LNCaP clone FGC (cell line): ENCODE measurements at regions not wholly inside any gene's neighbourhood (a gene's known extent, or its start where the extent isn't known, plus 50 kb on each side); places are given as distances from the start of the nearest gene placed in this dataset.

Experiments used
- DNase-seq: peaks from one replicate; pipeline ENCODE4 v3.0.0-alpha.2; 2011; ENCODE audit warnings: low read depth
- H3K4me3 ChIP-seq: 2 replicates; pipeline ENCODE4 v1.5.1; 2011; ENCODE audit warnings: mild to moderate bottlenecking, low read depth, low read length, control low read depth
- TF ChIP-seq, protein P1 (sequence below): IDR thresholded peaks from 2 replicates; pipeline ENCODE4 v1.5.1; 2012; ENCODE audit warnings: mild to moderate bottlenecking; ENCODE audit not compliant: control insufficient read depth, insufficient read depth; ENCODE audit errors: extremely low read depth

DNA sequence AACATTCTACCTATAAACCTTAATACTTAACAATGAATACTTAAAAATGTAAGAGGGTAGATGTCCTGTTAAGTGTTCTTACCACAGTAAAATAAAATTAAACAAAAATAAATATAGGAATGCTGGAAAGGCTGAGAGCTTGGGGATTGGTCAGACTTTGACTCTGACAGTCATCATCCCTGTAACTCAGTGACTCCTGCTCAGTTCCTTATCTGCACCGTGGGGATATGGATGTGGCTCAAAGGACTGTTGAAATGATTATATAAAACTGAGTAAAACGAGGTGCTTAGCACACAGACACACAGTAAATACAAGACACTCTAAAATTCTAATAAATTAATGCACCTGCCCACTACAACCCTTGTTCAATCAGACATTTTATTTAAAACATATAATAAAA, 338.6 kb downstream of the TMEM114 start:
- TF ChIP-seq, protein P1, sequence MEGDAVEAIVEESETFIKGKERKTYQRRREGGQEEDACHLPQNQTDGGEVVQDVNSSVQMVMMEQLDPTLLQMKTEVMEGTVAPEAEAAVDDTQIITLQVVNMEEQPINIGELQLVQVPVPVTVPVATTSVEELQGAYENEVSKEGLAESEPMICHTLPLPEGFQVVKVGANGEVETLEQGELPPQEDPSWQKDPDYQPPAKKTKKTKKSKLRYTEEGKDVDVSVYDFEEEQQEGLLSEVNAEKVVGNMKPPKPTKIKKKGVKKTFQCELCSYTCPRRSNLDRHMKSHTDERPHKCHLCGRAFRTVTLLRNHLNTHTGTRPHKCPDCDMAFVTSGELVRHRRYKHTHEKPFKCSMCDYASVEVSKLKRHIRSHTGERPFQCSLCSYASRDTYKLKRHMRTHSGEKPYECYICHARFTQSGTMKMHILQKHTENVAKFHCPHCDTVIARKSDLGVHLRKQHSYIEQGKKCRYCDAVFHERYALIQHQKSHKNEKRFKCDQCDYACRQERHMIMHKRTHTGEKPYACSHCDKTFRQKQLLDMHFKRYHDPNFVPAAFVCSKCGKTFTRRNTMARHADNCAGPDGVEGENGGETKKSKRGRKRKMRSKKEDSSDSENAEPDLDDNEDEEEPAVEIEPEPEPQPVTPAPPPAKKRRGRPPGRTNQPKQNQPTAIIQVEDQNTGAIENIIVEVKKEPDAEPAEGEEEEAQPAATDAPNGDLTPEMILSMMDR: no peak
- no peak for DNase-seq
- no peak overlapping the region for H3K4me3 ChIP-seq

DNA sequence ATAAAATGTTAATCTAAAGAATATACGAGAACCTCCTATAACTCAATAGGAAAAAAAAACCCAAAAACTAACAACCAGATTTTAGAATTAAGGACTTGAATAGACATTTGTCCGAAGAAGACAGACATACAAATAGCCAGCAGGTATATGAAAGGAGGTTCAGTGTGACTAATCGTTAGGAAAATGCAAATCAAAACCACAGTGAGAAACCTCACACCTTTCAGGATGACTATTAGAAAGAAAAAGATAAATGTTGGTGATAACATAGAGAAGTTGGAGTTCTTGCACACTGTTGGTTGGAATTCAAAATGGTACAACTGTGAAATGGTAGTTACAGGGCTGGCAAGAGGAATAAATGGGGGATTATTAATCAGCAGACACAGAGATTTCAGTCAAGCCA, 339.0 kb downstream of the TMEM114 start:
- DNase-seq: no peak
- TF ChIP-seq, protein P1: no peak
- H3K4me3 ChIP-seq: no peak overlapping the region

DNA sequence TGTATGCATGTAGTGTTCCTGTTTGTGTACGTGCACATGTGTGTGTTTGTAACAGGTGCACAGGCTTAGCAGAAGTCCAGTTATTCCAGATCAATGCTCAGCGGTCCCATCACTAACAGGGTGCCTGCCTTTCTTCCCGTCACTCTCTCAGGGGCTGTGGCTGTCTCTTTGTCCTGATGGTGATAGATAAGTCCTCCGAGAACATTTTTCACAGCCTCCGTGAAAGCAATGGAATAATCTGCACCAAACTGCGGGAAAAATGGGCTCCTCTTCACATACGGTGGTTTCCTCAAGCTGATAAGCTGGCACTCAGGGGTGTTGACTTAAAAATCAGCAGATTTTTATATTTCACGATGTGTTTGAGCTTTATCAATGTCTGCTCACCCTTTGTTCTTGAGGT, 342.3 kb downstream of the TMEM114 start:
- no peak for DNase-seq
- TF ChIP-seq, protein P1: no peak
- no peak overlapping the region for H3K4me3 ChIP-seq

DNA sequence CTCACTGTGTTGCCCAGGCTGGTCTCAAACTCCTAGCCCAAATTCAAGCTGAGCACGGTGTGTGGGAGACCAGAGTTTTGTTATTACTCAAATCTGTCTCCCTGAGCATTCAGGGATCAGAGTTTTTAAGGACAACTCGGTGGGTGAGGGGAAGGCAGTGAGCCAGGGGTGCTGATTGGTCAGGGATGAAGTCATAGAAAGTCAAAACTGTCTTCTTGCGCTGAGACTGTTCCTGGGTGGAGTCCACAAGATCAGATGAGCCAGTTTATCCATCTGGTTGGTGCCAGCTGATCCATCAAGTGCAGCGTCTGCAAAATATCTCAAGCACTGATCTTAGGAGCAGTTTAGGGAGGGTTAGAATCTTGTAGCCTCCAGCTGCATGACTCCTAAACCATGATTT, 346.3 kb downstream of the TMEM114 start:
- no peak overlapping the region for H3K4me3 ChIP-seq
- no peak for DNase-seq
- TF ChIP-seq, protein P1: no peak

DNA sequence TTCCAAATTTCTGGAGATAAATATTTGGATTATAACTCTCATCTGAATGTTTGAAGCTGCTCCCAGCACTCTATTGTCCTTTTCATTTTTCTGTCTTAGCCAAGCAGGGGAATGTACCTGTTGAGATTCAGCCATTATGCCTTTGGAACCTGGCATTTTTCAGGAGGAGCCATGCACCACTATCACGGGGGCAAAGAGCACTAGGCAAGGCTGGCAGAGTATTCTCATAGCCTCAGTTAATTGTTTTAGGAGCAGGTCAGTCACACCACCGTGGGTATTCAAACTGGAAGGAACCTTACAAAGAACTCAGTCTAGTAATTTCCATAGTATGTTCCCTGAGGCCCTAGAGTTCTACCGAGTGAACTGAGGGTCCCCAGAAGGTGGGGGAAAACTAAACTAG, 348.9 kb downstream of the TMEM114 start:
- H3K4me3 ChIP-seq: no peak overlapping the region
- TF ChIP-seq, protein P1: no peak
- no peak for DNase-seq

DNA sequence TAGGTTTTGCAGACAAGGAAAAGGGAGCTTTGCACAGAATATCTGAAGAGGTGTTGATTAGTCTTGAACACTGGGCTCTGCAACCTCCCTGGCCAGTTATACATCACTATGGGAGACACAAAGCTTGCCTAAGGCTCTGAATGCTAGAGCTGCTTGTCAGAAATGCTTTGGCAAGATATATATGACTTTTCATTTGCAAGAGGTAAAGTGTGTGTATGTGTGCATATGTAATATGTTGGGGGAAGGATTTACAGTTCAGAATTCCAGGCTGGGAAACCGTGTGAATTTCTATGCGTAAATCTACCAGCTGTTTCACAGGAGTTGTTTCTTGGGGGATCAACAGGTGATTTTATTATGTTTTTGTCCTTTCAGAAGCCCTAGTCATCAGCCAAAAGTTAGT, 350.9 kb downstream of the TMEM114 start:
- no peak overlapping the region for H3K4me3 ChIP-seq
- TF ChIP-seq, protein P1: no peak
- DNase-seq: no peak

DNA sequence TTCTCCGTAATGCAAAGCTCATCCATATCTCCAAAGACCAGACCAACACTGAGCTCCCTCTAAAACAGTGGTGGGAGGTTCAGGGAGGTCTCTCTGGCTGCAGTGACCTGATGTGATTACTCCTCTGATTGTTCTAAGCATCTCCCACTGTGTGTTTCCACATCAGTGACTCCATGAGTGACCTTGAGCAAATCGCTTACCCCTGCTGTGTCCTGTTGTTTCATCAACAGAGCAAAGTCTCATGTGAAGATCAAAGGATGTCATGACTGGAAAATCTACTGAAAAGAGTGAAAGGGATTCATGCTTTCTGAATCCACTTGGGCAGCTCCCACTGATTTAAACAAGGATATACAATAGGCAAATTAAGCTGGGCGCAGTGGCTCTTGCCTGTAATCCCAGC, 352.9 kb downstream of the TMEM114 start:
- TF ChIP-seq, protein P1: no peak
- H3K4me3 ChIP-seq: no peak overlapping the region
- no peak for DNase-seq
